SK-N-SH treated with all-trans-retinoic acid at 6 μM for 48 hours (cell line): ENCODE measurements at regions not wholly inside any gene's neighbourhood (a gene's known extent, or its start where the extent isn't known, plus 50 kb on each side); places are given as distances from the start of the nearest gene placed in this dataset.

Experiments used
- ATAC-seq: fragments of 200-7000 bp; cut with Tn5 transposase; 3 replicates; pipeline ENCODE4 v1.9.1; 2020; ENCODE audit warnings: mild to moderate bottlenecking, moderate library complexity
- ARNTL ChIP-seq: fragments of 450-650 bp; formaldehyde crosslinking; IDR thresholded peaks from 2 replicates; pipeline ENCODE4 v1.5.0; 2020; ENCODE audit warnings: low read depth, mild to moderate bottlenecking, moderate library complexity, borderline replicate concordance
- BACH2 ChIP-seq: fragments of 250-450 bp; sonication (Bioruptor Pico); IDR thresholded peaks from 2 replicates; pipeline ENCODE4 v1.9.0; 2021; ENCODE audit warnings: mild to moderate bottlenecking, borderline replicate concordance
- CREB5 ChIP-seq: fragments of 250-450 bp; sonication (Bioruptor Pico); IDR thresholded peaks from 2 replicates; pipeline ENCODE4 v1.5.1; 2020; ENCODE audit warnings: low read depth, mild to moderate bottlenecking, moderate library complexity
- CSDC2 ChIP-seq: fragments of 250-450 bp; sonication (Bioruptor Pico); IDR thresholded peaks from 2 replicates; pipeline ENCODE4 v1.5.0; 2020; ENCODE audit warnings: mild to moderate bottlenecking, moderate library complexity
- CSRNP3 ChIP-seq: fragments of 250-450 bp; sonication (Bioruptor Pico); IDR thresholded peaks from 2 replicates; pipeline ENCODE4 v1.5.1; 2021; ENCODE audit warnings: mild to moderate bottlenecking, moderate library complexity
- ISL1 ChIP-seq: fragments of 250-450 bp; sonication (Bioruptor Pico); IDR thresholded peaks from 2 replicates; pipeline ENCODE4 v2.1.2; 2022; ENCODE audit warnings: mild to moderate bottlenecking, moderate library complexity
- OSR1 ChIP-seq: fragments of 250-450 bp; sonication (Bioruptor Pico); IDR thresholded peaks from 2 replicates; pipeline ENCODE4 v1.8.0; 2022; ENCODE audit warnings: moderate library complexity, mild to moderate bottlenecking, inconsistent platforms
- PATZ1 ChIP-seq: fragments of 250-450 bp; sonication (Bioruptor Pico); IDR thresholded peaks from 2 replicates; pipeline ENCODE4 v1.8.0; 2020; ENCODE audit warnings: mild to moderate bottlenecking, moderate library complexity, borderline replicate concordance
- POU6F1 ChIP-seq: fragments of 250-450 bp; sonication (Bioruptor Pico); IDR thresholded peaks from 2 replicates; pipeline ENCODE4 v1.8.0; 2021; ENCODE audit warnings: low read depth, mild to moderate bottlenecking, moderate library complexity, borderline replicate concordance
- PPARA ChIP-seq: fragments of 250-450 bp; sonication (Bioruptor Pico); IDR thresholded peaks from 2 replicates; pipeline ENCODE4 v1.5.0; 2020; ENCODE audit warnings: mild to moderate bottlenecking, borderline replicate concordance
- RARB ChIP-seq: fragments of 250-450 bp; sonication (Bioruptor Pico); IDR thresholded peaks from 2 replicates; pipeline ENCODE4 v1.8.0; 2021; ENCODE audit warnings: mild to moderate bottlenecking, moderate library complexity
- SNAI2 ChIP-seq: fragments of 250-450 bp; sonication (Bioruptor Pico); IDR thresholded peaks from 2 replicates; pipeline ENCODE4 v1.5.0; 2020; ENCODE audit warnings: mild to moderate bottlenecking, moderate library complexity
- TCF4 ChIP-seq: fragments of 250-450 bp; sonication (Bioruptor Pico); IDR thresholded peaks from 2 replicates; pipeline ENCODE4 v1.8.0; 2021; ENCODE audit warnings: mild to moderate bottlenecking, moderate library complexity, borderline replicate concordance
- TOX ChIP-seq: fragments of 250-450 bp; sonication (Bioruptor Pico); IDR thresholded peaks from 2 replicates; pipeline ENCODE4 v1.8.0; 2021; ENCODE audit warnings: mild to moderate bottlenecking, moderate library complexity, borderline replicate concordance
- TSHZ2 ChIP-seq: fragments of 250-450 bp; sonication (Bioruptor Pico); IDR thresholded peaks from 2 replicates; pipeline ENCODE4 v1.5.0; 2020; ENCODE audit warnings: mild to moderate bottlenecking, moderate library complexity
- ZC3H10 ChIP-seq: fragments of 250-450 bp; sonication (Bioruptor Pico); IDR thresholded peaks from 2 replicates; pipeline ENCODE4 v1.5.1; 2021; ENCODE audit warnings: mild to moderate bottlenecking, moderate library complexity
- ZFP3 ChIP-seq: fragments of 250-450 bp; sonication (Bioruptor Pico); IDR thresholded peaks from 2 replicates; pipeline ENCODE4 v1.5.0; 2020; ENCODE audit warnings: mild to moderate bottlenecking, moderate library complexity
- ZFP30 ChIP-seq: fragments of 450-650 bp; formaldehyde crosslinking; IDR thresholded peaks from 2 replicates; pipeline ENCODE4 v1.5.0; 2022; ENCODE audit warnings: mild to moderate bottlenecking, moderate library complexity
- ZNF565 ChIP-seq: fragments of 450-650 bp; formaldehyde crosslinking; conservative IDR thresholded peaks from 2 replicates; pipeline ENCODE4 v1.5.0; 2020; ENCODE audit warnings: low read depth, mild to moderate bottlenecking, moderate library complexity
- ZNF70 ChIP-seq: fragments of 450-650 bp; formaldehyde crosslinking; IDR thresholded peaks from 2 replicates; pipeline ENCODE4 v1.5.0; 2020; ENCODE audit warnings: mild to moderate bottlenecking, moderate library complexity
- ZNF8 ChIP-seq: fragments of 450-650 bp; formaldehyde crosslinking; IDR thresholded peaks from 2 replicates; pipeline ENCODE4 v1.5.0; 2020; ENCODE audit warnings: mild to moderate bottlenecking, moderate library complexity

- TF ChIP-seq PPARA (CRISPR knock-in tag) (no peak), TOX (no peak), ARNTL (CRISPR knock-in tag) (no peak), CREB5 (CRISPR knock-in tag) (no peak), CSDC2 (no peak), ZNF565 (CRISPR knock-in tag) (no peak), TCF4 (no peak), OSR1 (CRISPR knock-in tag) (no peak)
- no peak for ATAC-seq
Observed at GRCh38 chr17:14784997-14785696, 480.0 kb downstream of the PMP22 start.

- TF ChIP-seq ZNF565 (CRISPR knock-in tag) (no peak), ZNF8 (CRISPR knock-in tag) (no peak), PATZ1 (CRISPR knock-in tag) (no peak), CREB5 (CRISPR knock-in tag) (no peak), TSHZ2 (CRISPR knock-in tag) (no peak), ISL1 (no peak), POU6F1 (no peak), OSR1 (CRISPR knock-in tag) (no peak), ZFP30 (CRISPR knock-in tag) (no peak), CSRNP3 (CRISPR knock-in tag) (no peak), ZNF70 (CRISPR knock-in tag) (no peak), ZC3H10 (no peak)
- ATAC-seq, result no peak
Observed at GRCh38 chr17:14781123-14781522, 480.2 kb downstream of the HS3ST3B1 start.

GRCh38 chr17:14780097-14780651 is 479.3 kb downstream of the HS3ST3B1 start:
- ATAC-seq, result no peak
- TF ChIP-seq ZNF70 (CRISPR knock-in tag) (no peak), OSR1 (CRISPR knock-in tag) (no peak), RARB (no peak), SNAI2 (CRISPR knock-in tag) (no peak), ZFP3 (CRISPR knock-in tag) (no peak), BACH2 (CRISPR knock-in tag) (no peak), ZNF8 (CRISPR knock-in tag) (no peak), CSDC2 (no peak), ARNTL (CRISPR knock-in tag) (no peak), ZFP30 (CRISPR knock-in tag) (no peak), ZC3H10 (no peak), ZNF565 (CRISPR knock-in tag) (no peak), CSRNP3 (CRISPR knock-in tag) (no peak), ISL1 (no peak), PPARA (CRISPR knock-in tag) (no peak), POU6F1 (no peak), TOX (no peak)
- TF ChIP-seq, all 23 proteins: peak for 0
